HL-60 (cell line): ENCODE measurements at regions not wholly inside any gene's neighbourhood (a gene's known extent, or its start where the extent isn't known, plus 50 kb on each side); places are given as distances from the start of the nearest gene placed in this dataset.

Experiments
- DNase-seq, 2 experiments: peaks; one replicate each; pipeline ENCODE4 v3.0.0-alpha.2; 2010 to 2020; ENCODE audit warnings: low read depth in 1 of 2, low spot score in 1 of 2
- H3K27ac ChIP-seq: fragments of 250-450 bp; sonication (Bioruptor Pico); replicated peaks from 2 replicates; pipeline ENCODE4 v1.5.1; 2020; ENCODE audit warnings: mild to moderate bottlenecking, moderate library complexity
- H3K27me3 ChIP-seq: fragments of 250-450 bp; sonication (Bioruptor Pico); 2 replicates; pipeline ENCODE4 v1.5.1; 2021; ENCODE audit warnings: mild to moderate bottlenecking, moderate library complexity; ENCODE audit not compliant: insufficient read depth, poor library complexity, severe bottlenecking
- H3K4me3 ChIP-seq: replicated peaks from 2 replicates; pipeline ENCODE4 v1.5.1; 2011; ENCODE audit warnings: mild to moderate bottlenecking, control low read depth, low read length; ENCODE audit not compliant: insufficient read depth
- GABPA ChIP-seq: IDR thresholded peaks from 2 replicates; pipeline ENCODE4 v1.6.1; 2012; ENCODE audit warnings: low read depth
- POLR2AphosphoS5 ChIP-seq: IDR thresholded peaks from 2 replicates; pipeline ENCODE4 v1.6.1; 2012; ENCODE audit warnings: low read depth
- REST ChIP-seq: IDR thresholded peaks from 2 replicates; pipeline ENCODE4 v1.6.1; 2012; ENCODE audit warnings: low read depth; ENCODE audit not compliant: insufficient replicate concordance
- SPI1 ChIP-seq: IDR thresholded peaks from 2 replicates; pipeline ENCODE4 v1.6.1; 2012; ENCODE audit warnings: low read depth, mild to moderate bottlenecking, borderline replicate concordance
- TF ChIP-seq, protein P1 (sequence below): IDR thresholded peaks from one replicate; pipeline ENCODE4 v1.5.1; 2011; ENCODE audit warnings: low read length, control low read depth, inconsistent platforms; ENCODE audit not compliant: insufficient read depth

GRCh38 chr11:92475316-92475715 lies 250.7 kb downstream of the FAT3 start:
- no peaks in the 10 kb centered on the region for H3K27me3 ChIP-seq
- DNase-seq: no peak
- TF ChIP-seq SPI1: no peak
- no peak for TF ChIP-seq GABPA
- TF ChIP-seq POLR2AphosphoS5: no peak
- TF ChIP-seq, protein P1, sequence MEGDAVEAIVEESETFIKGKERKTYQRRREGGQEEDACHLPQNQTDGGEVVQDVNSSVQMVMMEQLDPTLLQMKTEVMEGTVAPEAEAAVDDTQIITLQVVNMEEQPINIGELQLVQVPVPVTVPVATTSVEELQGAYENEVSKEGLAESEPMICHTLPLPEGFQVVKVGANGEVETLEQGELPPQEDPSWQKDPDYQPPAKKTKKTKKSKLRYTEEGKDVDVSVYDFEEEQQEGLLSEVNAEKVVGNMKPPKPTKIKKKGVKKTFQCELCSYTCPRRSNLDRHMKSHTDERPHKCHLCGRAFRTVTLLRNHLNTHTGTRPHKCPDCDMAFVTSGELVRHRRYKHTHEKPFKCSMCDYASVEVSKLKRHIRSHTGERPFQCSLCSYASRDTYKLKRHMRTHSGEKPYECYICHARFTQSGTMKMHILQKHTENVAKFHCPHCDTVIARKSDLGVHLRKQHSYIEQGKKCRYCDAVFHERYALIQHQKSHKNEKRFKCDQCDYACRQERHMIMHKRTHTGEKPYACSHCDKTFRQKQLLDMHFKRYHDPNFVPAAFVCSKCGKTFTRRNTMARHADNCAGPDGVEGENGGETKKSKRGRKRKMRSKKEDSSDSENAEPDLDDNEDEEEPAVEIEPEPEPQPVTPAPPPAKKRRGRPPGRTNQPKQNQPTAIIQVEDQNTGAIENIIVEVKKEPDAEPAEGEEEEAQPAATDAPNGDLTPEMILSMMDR: no peak
- no peak for TF ChIP-seq REST
- no peak overlapping the region for H3K27ac ChIP-seq
- H3K4me3 ChIP-seq: no peak overlapping the region

DNA sequence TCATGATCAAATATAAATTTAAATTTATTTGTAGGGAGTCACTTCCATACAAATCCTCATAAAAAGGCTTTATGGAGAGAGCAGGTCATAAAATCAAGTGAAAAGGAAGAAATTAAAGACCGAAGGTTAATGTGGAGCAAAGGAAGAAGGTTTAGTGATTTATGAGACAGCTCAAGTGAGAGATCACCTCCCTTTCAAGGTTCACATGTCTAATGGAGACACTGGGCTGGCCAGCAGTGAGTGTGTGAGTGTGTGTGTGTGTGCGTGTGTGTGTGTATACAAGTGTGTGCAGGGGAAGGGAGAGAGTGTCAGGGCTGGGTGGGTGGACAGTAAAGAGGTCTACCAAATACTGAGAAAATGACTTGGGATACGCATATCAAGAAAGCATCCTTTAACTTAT lies 251.2 kb downstream of the FAT3 start:
- no peak for DNase-seq
- H3K27ac ChIP-seq: no peak overlapping the region
- TF ChIP-seq, protein P1: no peak
- TF ChIP-seq REST (no peak), SPI1 (no peak), GABPA (no peak), POLR2AphosphoS5 (no peak)
- no peak overlapping the region for H3K4me3 ChIP-seq
- H3K27me3 ChIP-seq: no peaks in the 10 kb centered on the region

- Histone ChIP-seq H3K4me3 (no peak overlapping the region), H3K27ac (no peak overlapping the region), H3K27me3 (no peaks in the 10 kb centered on the region)
- DNase-seq: no peak
- TF ChIP-seq, protein P1: no peak
- TF ChIP-seq GABPA: no peak
- no peak for TF ChIP-seq POLR2AphosphoS5
- TF ChIP-seq SPI1: no peak
- TF ChIP-seq REST: no peak
Observed at GRCh38 chr11:92477686-92478085, 253.1 kb downstream of the FAT3 start.
